ENCODE measurements at regions not wholly inside any gene's neighbourhood (a gene's known extent, or its start where the extent isn't known, plus 50 kb on each side); places are given as distances from the start of the nearest gene placed in this dataset.

DNA sequence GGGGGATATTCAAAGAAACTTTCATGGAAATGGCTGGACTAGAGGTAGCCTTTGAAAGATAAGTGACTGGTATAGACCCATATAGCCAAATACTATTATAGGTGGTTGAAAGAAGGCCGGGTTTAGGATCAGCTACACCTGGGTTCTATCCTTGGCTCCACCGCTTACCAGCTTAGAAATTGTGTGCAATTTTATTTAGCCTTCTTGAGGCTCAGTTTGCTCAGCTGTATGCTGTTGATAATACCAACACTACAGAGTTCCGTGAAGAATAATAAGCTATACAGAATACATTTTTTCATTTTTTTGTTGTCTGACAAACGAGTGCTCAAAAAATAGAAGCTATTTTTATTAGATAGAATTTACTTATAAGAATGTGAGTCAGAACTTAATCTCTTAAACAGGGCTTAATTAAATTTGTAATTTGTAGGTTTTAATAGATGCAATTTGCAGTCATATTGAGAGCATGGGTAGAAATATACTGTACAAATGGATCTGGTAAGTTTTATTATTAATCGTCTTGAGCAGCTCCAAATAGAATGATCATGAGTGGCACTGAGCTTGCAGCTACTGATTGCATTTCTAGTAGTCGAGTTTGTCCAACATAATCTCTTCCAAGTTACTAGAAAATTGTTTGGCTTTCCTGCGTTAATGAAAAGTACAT is 164.3 kb upstream of the PHYHIPL start:
- 85 to 88% methylated on average over 7 of the region's 7 CpGs for WGBS, 2 donors
- Histone ChIP-seq H3K36me3 (no peaks in the 10 kb centered on the region), H3K27me3 (no peaks in the 10 kb centered on the region), H3K9me3 (no peaks in the 10 kb centered on the region), H3K27ac (no peak overlapping the region), H3K4me3 (replicated peaks in 1 of 3) (no peak overlapping the region), H3K4me1 (no peaks in the 10 kb centered on the region)
- TF ChIP-seq, protein P1, sequence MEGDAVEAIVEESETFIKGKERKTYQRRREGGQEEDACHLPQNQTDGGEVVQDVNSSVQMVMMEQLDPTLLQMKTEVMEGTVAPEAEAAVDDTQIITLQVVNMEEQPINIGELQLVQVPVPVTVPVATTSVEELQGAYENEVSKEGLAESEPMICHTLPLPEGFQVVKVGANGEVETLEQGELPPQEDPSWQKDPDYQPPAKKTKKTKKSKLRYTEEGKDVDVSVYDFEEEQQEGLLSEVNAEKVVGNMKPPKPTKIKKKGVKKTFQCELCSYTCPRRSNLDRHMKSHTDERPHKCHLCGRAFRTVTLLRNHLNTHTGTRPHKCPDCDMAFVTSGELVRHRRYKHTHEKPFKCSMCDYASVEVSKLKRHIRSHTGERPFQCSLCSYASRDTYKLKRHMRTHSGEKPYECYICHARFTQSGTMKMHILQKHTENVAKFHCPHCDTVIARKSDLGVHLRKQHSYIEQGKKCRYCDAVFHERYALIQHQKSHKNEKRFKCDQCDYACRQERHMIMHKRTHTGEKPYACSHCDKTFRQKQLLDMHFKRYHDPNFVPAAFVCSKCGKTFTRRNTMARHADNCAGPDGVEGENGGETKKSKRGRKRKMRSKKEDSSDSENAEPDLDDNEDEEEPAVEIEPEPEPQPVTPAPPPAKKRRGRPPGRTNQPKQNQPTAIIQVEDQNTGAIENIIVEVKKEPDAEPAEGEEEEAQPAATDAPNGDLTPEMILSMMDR (IDR thresholded peaks at IDR 0.05), result no peak
- DNase-seq, result no peak
- intact Hi-C loops (cut with DNase I), result no loop called here

DNA sequence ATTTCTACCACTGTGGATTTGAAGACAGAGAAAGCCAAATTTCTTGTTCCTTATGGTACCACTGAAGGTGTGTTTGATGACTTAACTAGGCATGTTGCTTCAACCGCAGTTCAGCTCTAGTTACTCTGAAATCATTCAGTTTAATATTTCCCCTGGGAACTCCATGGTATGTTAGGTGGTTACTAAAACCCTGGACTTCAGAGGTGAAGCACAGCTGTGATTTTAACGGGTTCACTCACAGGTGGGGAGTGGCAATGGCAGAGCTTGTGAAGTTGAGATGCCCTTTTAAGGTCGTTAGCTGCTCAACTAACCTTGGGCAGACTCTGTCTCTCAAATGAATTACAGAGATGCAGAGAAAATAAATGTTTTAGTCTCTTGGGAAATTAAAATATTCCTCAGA is 163.6 kb upstream of the PHYHIPL start:
- TF ChIP-seq, protein P1 (IDR thresholded peaks at IDR 0.05), result no peak
- no peak for TF ChIP-seq POLR2A (IDR thresholded peaks at IDR 0.05)
- H3K36me3 ChIP-seq, result no peaks in the 10 kb centered on the region
- intact Hi-C loops (cut with DNase I), result no loop called here
- DNase-seq, result no peak
- 35 to 60% methylated on average over 3 of the region's 3 CpGs for WGBS, 2 donors
- no peaks in the 10 kb centered on the region for H3K4me1 ChIP-seq
- H3K9me3 ChIP-seq, result no peaks in the 10 kb centered on the region
- no peaks in the 10 kb centered on the region for H3K27me3 ChIP-seq
- H3K4me3 ChIP-seq (replicated peaks in 1 of 3), result no peak overlapping the region
- no peak overlapping the region for H3K27ac ChIP-seq

DNA sequence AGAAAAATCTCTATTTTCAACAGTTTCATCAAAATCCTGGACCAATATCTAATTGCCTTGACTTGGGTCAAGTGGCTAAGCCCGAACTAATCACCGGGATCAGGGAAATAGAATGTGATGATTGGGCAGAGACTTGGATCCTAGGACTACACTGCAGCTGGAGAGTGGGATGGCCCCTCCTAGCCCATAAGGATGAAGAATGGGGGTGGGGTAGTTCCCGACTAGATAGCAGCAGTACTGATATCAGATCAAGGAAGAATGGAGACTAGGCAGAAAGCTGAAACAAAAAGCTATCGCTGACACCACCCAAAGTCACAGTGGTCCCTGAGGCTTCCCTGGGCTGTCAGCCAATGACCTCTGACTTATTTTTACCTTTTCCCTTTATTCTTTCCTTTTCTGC is 160.4 kb upstream of the PHYHIPL start:
- DNase-seq, result no peak
- 77 to 79% methylated on average over 4 of the region's 4 CpGs for WGBS, 2 donors
- Histone ChIP-seq H3K9me3 (no peaks in the 10 kb centered on the region), H3K36me3 (no peaks in the 10 kb centered on the region), H3K4me1 (no peaks in the 10 kb centered on the region), H3K27ac (no peak overlapping the region), H3K4me3 (replicated peaks in 1 of 3) (no peak overlapping the region), H3K27me3 (no peaks in the 10 kb centered on the region)
- intact Hi-C loops (cut with DNase I), result no loop called here
- TF ChIP-seq, protein P1 (IDR thresholded peaks at IDR 0.05), result no peak
- TF ChIP-seq POLR2A (IDR thresholded peaks at IDR 0.05), result no peak

DNA sequence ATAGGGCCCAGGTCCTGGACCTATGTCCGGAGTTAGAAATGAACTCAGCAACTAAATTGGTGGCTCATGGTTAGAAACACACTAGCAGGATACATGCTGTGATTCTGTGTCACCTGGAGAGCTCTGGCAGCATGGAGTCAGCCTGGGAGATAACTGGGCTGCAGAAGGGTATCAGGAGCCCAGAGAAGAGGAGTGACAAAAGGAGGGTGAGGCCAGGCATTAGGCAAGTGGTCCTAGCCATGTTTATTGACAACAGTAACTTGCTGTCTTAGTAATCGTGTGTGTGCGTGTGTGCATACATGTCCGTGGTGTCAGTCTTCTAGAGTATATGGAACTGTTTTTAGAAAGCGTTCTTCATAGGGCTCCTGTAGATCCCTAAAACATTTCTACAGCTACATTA is 157.5 kb upstream of the PHYHIPL start:
- whole genome bisulfite sequencing, 2 donors, result 76 to 91% methylated on average over 5 of the region's 5 CpGs
- H3K4me3 ChIP-seq (replicated peaks in 1 of 3), result no peak overlapping the region
- intact Hi-C loops (cut with DNase I), result no loop called here
- H3K27me3 ChIP-seq, result no peaks in the 10 kb centered on the region
- no peaks in the 10 kb centered on the region for H3K9me3 ChIP-seq
- no peak for TF ChIP-seq POLR2A (IDR thresholded peaks at IDR 0.05)
- TF ChIP-seq, protein P1 (IDR thresholded peaks at IDR 0.05), result no peak
- H3K36me3 ChIP-seq, result no peaks in the 10 kb centered on the region
- no peak overlapping the region for H3K27ac ChIP-seq
- no peaks in the 10 kb centered on the region for H3K4me1 ChIP-seq
- no peak for DNase-seq

DNA sequence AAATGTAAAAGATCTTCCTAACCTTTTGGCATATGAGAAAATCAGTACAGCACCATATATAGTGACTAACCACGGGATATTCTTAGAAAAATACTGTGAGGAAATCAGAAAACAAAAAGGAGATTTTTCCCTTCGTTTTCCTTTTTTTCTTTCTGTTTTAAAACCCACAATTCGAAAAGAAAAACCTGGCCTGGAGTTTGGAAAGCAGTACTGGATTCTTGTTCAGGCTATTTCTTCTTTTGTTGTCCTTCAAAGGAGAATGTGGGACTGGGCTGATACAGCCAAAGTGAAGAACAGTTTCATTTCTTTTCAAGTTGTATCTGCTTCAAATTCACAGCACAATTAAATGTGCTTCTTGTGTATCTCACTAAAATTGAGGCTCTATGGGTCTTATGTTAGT is 156.8 kb upstream of the PHYHIPL start:
- intact Hi-C loops (cut with DNase I), result no loop called here

More for the DNA sequence above, 156.8 kb upstream of the PHYHIPL start:
- DNase-seq, result no peak
- no peak overlapping the region for H3K27ac ChIP-seq
- H3K4me1 ChIP-seq, result no peaks in the 10 kb centered on the region
- H3K36me3 ChIP-seq, result no peaks in the 10 kb centered on the region
- no peaks in the 10 kb centered on the region for H3K27me3 ChIP-seq
- WGBS, 2 donors, result 31 to 32% methylated on average over 3 of the region's 3 CpGs
- no peak overlapping the region for H3K4me3 ChIP-seq (replicated peaks in 1 of 3)
- TF ChIP-seq, protein P1 (IDR thresholded peaks at IDR 0.05), result no peak
- TF ChIP-seq POLR2A (IDR thresholded peaks at IDR 0.05), result no peak
- no peaks in the 10 kb centered on the region for H3K9me3 ChIP-seq
